AG08395 (cell line): ENCODE measurements at regions not wholly inside any gene's neighbourhood (a gene's known extent, or its start where the extent isn't known, plus 50 kb on each side); places are given as distances from the start of the nearest gene placed in this dataset.
"Not testable (repeated sequence)": the region's sequence is repeated elsewhere in the genome, so short reads cannot be mapped to it uniquely, and the experiment has no call there.

Experiments
- DNase-seq: peaks from one replicate; pipeline ENCODE4 v3.0.0; 2012; ENCODE audit warnings: mixed read lengths, low spot score

- DNase-seq: no peak
These were observed 365.8 kb upstream of the UMPS start for GRCh38 chr3:124364317-124365020.

GRCh38 chr3:124366655-124367054 lies 363.6 kb upstream of the UMPS start:
- DNase-seq: not testable (repeated sequence)

GRCh38 chr3:124372775-124373174 lies 357.5 kb upstream of the UMPS start:
- DNase-seq: no peak

GRCh38 chr3:124373524-124373923 lies 356.7 kb upstream of the UMPS start:
- no peak for DNase-seq

- no peak for DNase-seq
These were observed 355.7 kb upstream of the UMPS start for GRCh38 chr3:124374583-124374982.

GRCh38 chr3:124381575-124382333 lies 348.5 kb upstream of the UMPS start:
- DNase-seq: no peak

GRCh38 chr3:124383051-124383450 lies 347.2 kb upstream of the UMPS start:
- no peak for DNase-seq

GRCh38 chr3:124383846-124384466 lies 346.3 kb upstream of the UMPS start:
- DNase-seq: no peak

GRCh38 chr3:124384527-124384926 lies 345.7 kb upstream of the UMPS start:
- no peak for DNase-seq

GRCh38 chr3:124385996-124386395 lies 344.3 kb upstream of the UMPS start:
- DNase-seq: no peak

- DNase-seq: no peak
These were observed 343.2 kb upstream of the UMPS start for GRCh38 chr3:124386996-124387595.

GRCh38 chr3:124391774-124392173 lies 338.5 kb upstream of the UMPS start:
- no peak for DNase-seq

GRCh38 chr3:124393340-124393739 lies 336.9 kb upstream of the UMPS start:
- DNase-seq: no peak

GRCh38 chr3:124395162-124395561 lies 335.1 kb upstream of the UMPS start:
- no peak for DNase-seq

GRCh38 chr3:124395584-124396338 lies 334.5 kb upstream of the UMPS start:
- no peak for DNase-seq

GRCh38 chr3:124396339-124396950 lies 333.8 kb upstream of the UMPS start:
- no peak for DNase-seq

GRCh38 chr3:124397088-124397487 lies 333.2 kb upstream of the UMPS start:
- DNase-seq: no peak

- DNase-seq: no peak
These were observed 331.7 kb upstream of the UMPS start for GRCh38 chr3:124398594-124398993.

GRCh38 chr3:124401843-124402242 lies 328.4 kb upstream of the UMPS start:
- no peak for DNase-seq

GRCh38 chr3:124402791-124403190 lies 327.5 kb upstream of the UMPS start:
- DNase-seq: no peak

GRCh38 chr3:124404621-124405020 lies 325.6 kb upstream of the UMPS start:
- no peak for DNase-seq

GRCh38 chr3:124407260-124407659 lies 323.0 kb upstream of the UMPS start:
- no peak for DNase-seq
